Upper lobe of left lung (tissue), 4 donors: ENCODE measurements at regions not wholly inside any gene's neighbourhood (a gene's known extent, or its start where the extent isn't known, plus 50 kb on each side); places are given as distances from the start of the nearest gene placed in this dataset.

Experiments used
- POLR2AphosphoS5 ChIP-seq, 2 donors: sonication (generic); formaldehyde crosslinking; IDR thresholded peaks; one replicate each; pipeline ENCODE4 v1.5.1; 2017; ENCODE audit warnings: antibody characterized with exemption in 2 of 2
- TF ChIP-seq, protein P1 (sequence below), 6 experiments: fragments of 450-650 bp in 4 of 6; fragments of 200-600 bp in 2 of 6; sonication (generic) in 2 of 6; IDR thresholded peaks; one replicate each; pipeline ENCODE4 v1.5.1; 2016 to 2019; ENCODE audit warnings: antibody characterized with exemption in 6 of 6

DNA sequence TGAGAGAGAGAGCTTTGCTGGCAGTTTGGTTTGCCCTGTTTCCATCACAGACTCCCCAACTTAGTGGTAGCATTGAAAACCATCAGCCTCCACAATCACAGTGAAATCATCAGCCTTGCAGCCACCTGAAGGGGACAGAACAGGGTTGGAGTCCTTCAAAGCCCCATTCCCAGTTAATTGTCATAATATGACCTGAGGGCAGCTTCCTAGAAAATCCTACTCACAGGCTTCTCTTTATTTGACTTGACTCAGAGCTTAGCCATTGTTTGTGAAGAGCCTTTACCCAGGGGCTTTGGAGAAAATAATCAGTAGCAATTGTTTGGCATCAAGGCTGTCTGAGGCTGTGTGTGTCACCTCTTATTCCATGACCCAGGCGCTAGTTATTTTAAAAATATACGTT is 308.7 kb downstream of the CBLN2 start:
- TF ChIP-seq, protein P1, sequence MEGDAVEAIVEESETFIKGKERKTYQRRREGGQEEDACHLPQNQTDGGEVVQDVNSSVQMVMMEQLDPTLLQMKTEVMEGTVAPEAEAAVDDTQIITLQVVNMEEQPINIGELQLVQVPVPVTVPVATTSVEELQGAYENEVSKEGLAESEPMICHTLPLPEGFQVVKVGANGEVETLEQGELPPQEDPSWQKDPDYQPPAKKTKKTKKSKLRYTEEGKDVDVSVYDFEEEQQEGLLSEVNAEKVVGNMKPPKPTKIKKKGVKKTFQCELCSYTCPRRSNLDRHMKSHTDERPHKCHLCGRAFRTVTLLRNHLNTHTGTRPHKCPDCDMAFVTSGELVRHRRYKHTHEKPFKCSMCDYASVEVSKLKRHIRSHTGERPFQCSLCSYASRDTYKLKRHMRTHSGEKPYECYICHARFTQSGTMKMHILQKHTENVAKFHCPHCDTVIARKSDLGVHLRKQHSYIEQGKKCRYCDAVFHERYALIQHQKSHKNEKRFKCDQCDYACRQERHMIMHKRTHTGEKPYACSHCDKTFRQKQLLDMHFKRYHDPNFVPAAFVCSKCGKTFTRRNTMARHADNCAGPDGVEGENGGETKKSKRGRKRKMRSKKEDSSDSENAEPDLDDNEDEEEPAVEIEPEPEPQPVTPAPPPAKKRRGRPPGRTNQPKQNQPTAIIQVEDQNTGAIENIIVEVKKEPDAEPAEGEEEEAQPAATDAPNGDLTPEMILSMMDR (IDR thresholded peaks at IDR 0.05) = no peak
- no peak for TF ChIP-seq POLR2AphosphoS5 (IDR thresholded peaks at IDR 0.05)
